Kidney epithelial cell (primary cell): ENCODE measurements at regions not wholly inside any gene's neighbourhood (a gene's known extent, or its start where the extent isn't known, plus 50 kb on each side); places are given as distances from the start of the nearest gene placed in this dataset.

ENCODE experiments used
- DNase-seq: peaks from one replicate; pipeline ENCODE4 v3.0.0-alpha.2; 2010; ENCODE audit warnings: low read depth
- H3K27me3 ChIP-seq: 2 replicates; pipeline ENCODE4 v1.6.0; 2011; ENCODE audit warnings: low read length; ENCODE audit not compliant: control insufficient read depth, insufficient read depth
- H3K36me3 ChIP-seq: 2 replicates; pipeline ENCODE4 v1.5.1; 2011; ENCODE audit warnings: low read length; ENCODE audit not compliant: control insufficient read depth, insufficient read depth
- H3K4me3 ChIP-seq: 2 replicates; pipeline ENCODE4 v1.5.1; 2011; ENCODE audit warnings: low read depth, mild to moderate bottlenecking, control low read depth, low read length
- TF ChIP-seq, protein P1 (sequence below): IDR thresholded peaks from 2 replicates; pipeline ENCODE4 v1.5.1; 2011; ENCODE audit warnings: mild to moderate bottlenecking, moderate library complexity, low read length, control low read depth, inconsistent platforms; ENCODE audit not compliant: insufficient read depth, poor library complexity, severe bottlenecking

DNA sequence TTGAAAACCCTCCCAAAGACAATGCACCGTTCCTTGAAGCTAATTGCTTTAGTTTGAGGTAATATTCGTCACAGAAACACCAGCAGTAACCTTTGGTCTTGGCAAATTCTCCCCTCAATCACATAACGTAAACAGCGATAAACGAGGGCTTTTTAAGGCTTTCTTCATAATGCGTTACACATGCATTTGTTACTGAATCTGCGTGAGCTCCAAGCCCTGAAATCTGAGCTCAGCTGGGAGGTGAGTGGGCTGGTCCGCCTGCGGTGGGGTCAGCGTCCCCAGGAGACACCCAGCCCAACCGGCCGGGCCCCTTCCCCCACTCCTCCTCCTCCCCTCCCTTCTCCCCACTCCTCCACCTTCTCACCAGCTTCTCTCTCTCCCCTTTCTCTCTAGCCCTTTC lies 91.1 kb downstream of the BARX1 start:
- Histone ChIP-seq H3K27me3 (peaks cover 23% of the 10 kb centered on the region), H3K4me3 (no peak overlapping the region), H3K36me3 (no peaks in the 10 kb centered on the region)
- TF ChIP-seq, protein P1, sequence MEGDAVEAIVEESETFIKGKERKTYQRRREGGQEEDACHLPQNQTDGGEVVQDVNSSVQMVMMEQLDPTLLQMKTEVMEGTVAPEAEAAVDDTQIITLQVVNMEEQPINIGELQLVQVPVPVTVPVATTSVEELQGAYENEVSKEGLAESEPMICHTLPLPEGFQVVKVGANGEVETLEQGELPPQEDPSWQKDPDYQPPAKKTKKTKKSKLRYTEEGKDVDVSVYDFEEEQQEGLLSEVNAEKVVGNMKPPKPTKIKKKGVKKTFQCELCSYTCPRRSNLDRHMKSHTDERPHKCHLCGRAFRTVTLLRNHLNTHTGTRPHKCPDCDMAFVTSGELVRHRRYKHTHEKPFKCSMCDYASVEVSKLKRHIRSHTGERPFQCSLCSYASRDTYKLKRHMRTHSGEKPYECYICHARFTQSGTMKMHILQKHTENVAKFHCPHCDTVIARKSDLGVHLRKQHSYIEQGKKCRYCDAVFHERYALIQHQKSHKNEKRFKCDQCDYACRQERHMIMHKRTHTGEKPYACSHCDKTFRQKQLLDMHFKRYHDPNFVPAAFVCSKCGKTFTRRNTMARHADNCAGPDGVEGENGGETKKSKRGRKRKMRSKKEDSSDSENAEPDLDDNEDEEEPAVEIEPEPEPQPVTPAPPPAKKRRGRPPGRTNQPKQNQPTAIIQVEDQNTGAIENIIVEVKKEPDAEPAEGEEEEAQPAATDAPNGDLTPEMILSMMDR = no peak
- no peak for DNase-seq

DNA sequence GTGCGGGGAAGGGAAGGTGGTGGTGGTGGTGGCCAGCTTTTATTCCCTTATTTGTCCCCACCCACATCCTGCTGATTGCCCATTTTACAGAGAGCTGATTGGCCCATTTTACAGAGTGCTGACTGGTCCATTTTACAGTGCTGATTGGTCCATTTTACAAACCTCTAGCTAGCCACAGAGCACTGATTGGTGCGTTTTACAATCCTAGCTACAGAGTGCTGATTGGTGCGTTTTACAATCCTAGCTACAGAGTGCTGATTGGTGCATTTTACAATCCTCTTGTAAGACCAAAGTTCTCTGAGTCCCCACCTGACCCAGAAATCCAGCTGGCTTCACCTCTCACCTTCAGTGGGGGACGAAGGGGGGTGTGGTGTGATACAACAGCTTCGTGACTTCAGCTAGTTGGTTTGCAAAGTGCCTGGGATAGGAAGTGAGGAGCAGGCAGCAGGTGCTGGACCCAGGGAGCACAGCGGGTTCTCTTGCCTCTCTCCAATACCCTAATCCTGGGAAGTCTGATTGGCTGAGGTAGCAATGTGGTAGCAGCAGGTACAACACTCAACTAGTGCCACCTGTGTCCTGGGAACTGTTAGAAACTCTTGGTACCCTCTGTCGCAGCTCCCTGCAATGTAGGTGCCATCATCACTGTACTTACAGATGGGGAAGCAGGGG lies 92.1 kb downstream of the BARX1 start:
- no peak for DNase-seq
- TF ChIP-seq, protein P1 = no peak

DNA sequence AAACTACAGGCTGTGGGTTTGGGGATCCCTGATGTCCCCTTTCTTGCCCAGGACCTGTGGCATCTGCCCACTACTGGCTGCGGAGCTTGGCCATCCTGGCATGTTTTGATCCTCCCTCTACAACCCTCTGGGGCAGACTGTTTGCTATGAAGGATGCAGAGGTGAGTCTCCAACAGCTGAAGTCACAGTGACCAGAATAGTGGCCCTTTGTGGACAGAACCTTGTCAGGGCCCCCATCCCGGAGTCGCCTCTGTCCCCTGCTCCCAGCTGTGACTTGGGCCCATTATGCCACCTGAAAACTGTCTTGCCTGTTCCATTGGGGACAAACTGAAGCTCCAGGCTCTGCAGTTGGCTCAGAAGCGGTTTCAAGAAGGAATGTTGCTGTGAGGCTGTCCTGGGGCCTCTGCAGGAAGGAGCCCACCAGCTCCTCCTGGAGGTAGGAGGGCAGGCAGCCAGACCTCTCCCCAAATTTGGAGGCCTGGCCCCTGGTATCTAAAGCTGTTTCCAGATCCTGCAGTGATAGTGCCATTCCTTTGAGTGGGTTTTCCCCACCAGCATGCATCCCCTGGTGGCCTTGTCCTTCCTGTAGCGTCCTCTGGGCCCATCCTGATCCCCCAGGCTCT lies 93.3 kb downstream of the BARX1 start:
- TF ChIP-seq, protein P1 = no peak

More for the DNA sequence above, 92.1 kb downstream of the BARX1 start:
- no peaks in the 10 kb centered on the region for H3K36me3 ChIP-seq
- H3K4me3 ChIP-seq = no peak overlapping the region
- H3K27me3 ChIP-seq = peaks cover 23% of the 10 kb centered on the region

GRCh38 chr9:93860694-93861658 lies 94.2 kb downstream of the BARX1 start:
- Histone ChIP-seq H3K4me3 (no peak overlapping the region), H3K27me3 (peaks cover 23% of the 10 kb centered on the region), H3K36me3 (no peaks in the 10 kb centered on the region)
- TF ChIP-seq, protein P1 = no peak
- no peak for DNase-seq

More for the DNA sequence above, 93.3 kb downstream of the BARX1 start:
- no peaks in the 10 kb centered on the region for H3K36me3 ChIP-seq
- no peak overlapping the region for H3K4me3 ChIP-seq
- peaks cover 23% of the 10 kb centered on the region for H3K27me3 ChIP-seq
- no peak for DNase-seq

DNA sequence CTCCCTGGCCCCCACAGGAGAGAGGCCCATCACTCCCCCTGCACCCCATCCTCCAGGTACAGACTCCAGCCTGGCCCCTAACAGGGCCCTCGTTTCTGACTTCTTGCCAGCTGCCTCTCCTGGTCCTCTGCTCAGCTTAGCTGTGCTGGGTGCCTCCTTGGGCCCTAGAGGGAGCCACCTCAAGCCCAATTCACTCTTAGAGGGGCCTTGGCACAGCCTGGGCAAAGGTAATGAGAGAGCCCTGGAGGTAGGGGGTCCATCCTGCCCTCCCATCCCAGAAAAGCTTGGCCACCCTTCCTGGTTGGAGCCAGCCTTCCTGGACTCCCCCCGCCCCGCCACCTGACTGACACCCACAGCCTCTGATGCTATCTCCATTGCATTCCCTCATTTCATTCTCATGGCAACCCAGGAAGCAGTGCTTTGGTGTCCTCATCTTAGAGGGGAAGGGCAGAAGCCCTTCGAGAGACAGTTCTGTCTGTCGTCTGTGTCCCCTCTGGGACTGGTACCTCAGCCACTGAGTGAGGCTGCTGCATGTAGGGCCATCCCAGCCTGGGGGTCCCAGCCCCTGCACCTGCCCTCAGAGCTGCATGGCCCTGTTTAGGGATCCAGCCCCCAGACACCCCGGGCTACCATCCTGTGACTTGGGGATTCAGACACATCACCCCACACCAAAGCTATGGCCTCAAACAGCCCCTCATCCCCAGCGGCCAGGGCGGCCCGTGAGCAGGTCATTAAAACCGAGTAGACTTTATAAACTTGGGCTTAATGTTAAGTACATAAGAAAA lies 95.5 kb downstream of the BARX1 start:
- no peak for DNase-seq
- no peak overlapping the region for H3K4me3 ChIP-seq
- H3K27me3 ChIP-seq = peaks cover 22% of the 10 kb centered on the region
- no peaks in the 10 kb centered on the region for H3K36me3 ChIP-seq
- TF ChIP-seq, protein P1 = no peak
